Small intestine (tissue), 7 donors: ENCODE measurements at regions not wholly inside any gene's neighbourhood (a gene's known extent, or its start where the extent isn't known, plus 50 kb on each side); places are given as distances from the start of the nearest gene placed in this dataset.
A peak's percentile ranks its signal among the peaks of the same experiment; 100 is the strongest.
"Not testable (repeated sequence)": the region's sequence is repeated elsewhere in the genome, so short reads cannot be mapped to it uniquely, and the experiment has no call there.

Source experiments
- DNase-seq, 2 donors: peaks; one replicate each; pipeline versions ENCODE4 v3.0.0 to v3.0.0-alpha.2; 2013
- FAIRE-seq: peaks from 2 replicates; lab custom pipeline; 2012; peaks lifted over from hg19 to GRCh38; lab: Jason Lieb, UNC
- H3K27ac ChIP-seq, 3 donors: one replicate each; pipeline ENCODE4 v1.5.1; 2013; ENCODE audit warnings: low read length in 2 of 3, mild to moderate bottlenecking in 2 of 3, control low read depth in 1 of 3, inconsistent platforms in 1 of 3, low read depth in 1 of 3, moderate library complexity in 1 of 3
- H3K27me3 ChIP-seq, 3 donors: one replicate each; pipeline ENCODE4 v1.6.1; 2013; ENCODE audit warnings: low read length in 3 of 3, inconsistent platforms in 1 of 3; ENCODE audit not compliant: control insufficient read depth in 3 of 3, insufficient read depth in 3 of 3
- H3K36me3 ChIP-seq, 3 donors: one replicate each; pipeline ENCODE4 v1.6.1; 2013; ENCODE audit warnings: low read length in 3 of 3, inconsistent platforms in 1 of 3, low read depth in 1 of 3, mild to moderate bottlenecking in 1 of 3, moderate library complexity in 1 of 3; ENCODE audit not compliant: control insufficient read depth in 3 of 3, insufficient read depth in 2 of 3
- H3K4me1 ChIP-seq, 3 donors: one replicate each; pipeline ENCODE4 v1.6.1; 2013; ENCODE audit warnings: low read length in 2 of 3, inconsistent platforms in 1 of 3, low read depth in 1 of 3, mild to moderate bottlenecking in 1 of 3, moderate library complexity in 1 of 3; ENCODE audit not compliant: control insufficient read depth in 3 of 3, insufficient read depth in 2 of 3
- H3K4me3 ChIP-seq, 3 donors: one replicate each; pipeline ENCODE4 v1.5.1; 2013; ENCODE audit warnings: low read length in 3 of 3, control low read depth in 1 of 3, inconsistent platforms in 1 of 3, low read depth in 1 of 3, mild to moderate bottlenecking in 1 of 3, moderate library complexity in 1 of 3
- H3K9me3 ChIP-seq, 2 donors: one replicate each; pipeline ENCODE4 v1.6.1; 2013; ENCODE audit warnings: low read depth in 1 of 2, low read length in 1 of 2; ENCODE audit not compliant: control insufficient read depth in 2 of 2, insufficient read depth in 1 of 2
- whole genome bisulfite sequencing, 3 donors: extraction: QIAGEN DNeasy Blood & Tissue Kit; methylation state at CpG; one replicate each; pipeline ENCODE4 v1.1.7; 2013; 5-methylcytosine and 5-hydroxymethylcytosine counted together
- donor health status: healthy with polysubstance abuse.
- donor health status: control.
- donor health status: control.
- donor health status: Bipolar disorder and iron deficiency.
- donor health status: healthy.

DNA sequence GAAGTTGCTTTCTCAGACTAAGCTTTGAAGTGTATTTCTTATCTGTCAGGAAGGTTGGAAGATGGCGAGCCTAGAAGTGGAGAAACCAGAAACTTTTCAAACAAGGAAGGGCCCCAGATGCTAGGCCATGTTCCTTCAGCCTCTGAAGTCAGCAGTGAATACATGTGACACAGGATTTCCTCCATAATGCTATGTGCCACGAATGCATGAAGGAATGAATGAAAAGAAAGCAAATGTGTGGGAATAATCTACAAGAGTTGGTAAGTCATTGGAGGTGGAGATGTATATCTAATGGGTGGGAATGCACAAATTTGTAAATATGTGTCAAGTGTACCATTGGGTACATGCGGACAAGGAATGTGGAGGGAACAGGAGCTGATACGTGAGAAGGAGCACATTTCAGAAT, 123.2 kb upstream of the PRSS16 start:
- no peaks in the 10 kb centered on the region for H3K9me3 ChIP-seq
- FAIRE-seq (no peak), DNase-seq (no peak)
- 88 to 97% (median 90%) methylated on average over 4 of the region's 4 CpGs for WGBS, 3 donors
- H3K36me3 ChIP-seq, result peaks cover 0 to 3% (median 0%) of the 10 kb centered on the region in 3 donors
- no peak overlapping the region for H3K27ac ChIP-seq
- no peak overlapping the region for H3K4me3 ChIP-seq
- no peaks in the 10 kb centered on the region for H3K27me3 ChIP-seq
- H3K4me1 ChIP-seq, result no peaks in the 10 kb centered on the region

DNA sequence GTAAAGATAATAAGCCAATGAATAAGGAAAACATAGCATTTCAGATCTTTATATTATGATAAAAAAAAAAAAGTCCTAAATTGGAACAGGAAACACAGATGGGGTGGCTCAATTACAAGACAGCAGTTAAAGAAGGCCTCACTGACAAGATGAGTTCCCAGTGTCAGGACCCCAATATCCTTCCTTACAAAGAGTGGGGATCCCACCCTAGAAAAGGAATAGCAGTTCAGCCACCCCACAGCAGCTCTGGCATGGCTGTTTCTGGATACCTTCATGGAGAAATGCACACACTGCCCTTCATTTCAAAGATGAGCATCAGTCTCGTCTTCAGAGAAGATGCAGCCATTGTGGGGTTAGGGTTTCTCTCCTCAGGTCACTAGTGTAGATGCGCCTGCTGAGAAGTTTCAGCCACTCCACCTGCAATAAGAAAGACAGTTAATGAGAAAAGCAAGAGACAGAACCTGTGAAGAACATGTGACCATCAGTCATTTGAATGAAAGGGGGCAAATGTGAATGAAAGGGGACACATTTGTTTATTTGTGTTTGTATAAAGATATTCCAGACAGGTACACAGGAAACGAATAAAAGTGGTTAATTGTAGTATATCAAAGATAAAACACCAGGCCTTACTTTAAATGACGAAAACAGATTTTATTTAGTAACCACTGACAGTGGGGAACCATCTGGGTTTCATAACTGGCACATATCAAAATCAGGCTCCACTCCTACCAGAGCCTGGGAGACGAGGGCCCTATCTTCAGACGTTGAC, 121.3 kb upstream of the PRSS16 start:
- H3K4me1 ChIP-seq, result peaks cover 0 to 4% (median 0%) of the 10 kb centered on the region in 3 donors
- FAIRE-seq (no peak), DNase-seq (no peak)
- H3K9me3 ChIP-seq, result no peaks in the 10 kb centered on the region
- peak overlapping the region in 1 of 3 donors; percentile 49 for H3K27ac ChIP-seq
- WGBS, 3 donors, result 90 to 95% (median 95%) methylated on average over 6 of the region's 6 CpGs
- no peaks in the 10 kb centered on the region for H3K27me3 ChIP-seq
- H3K36me3 ChIP-seq, result peaks cover 0 to 3% (median 0%) of the 10 kb centered on the region in 3 donors
- H3K4me3 ChIP-seq, result no peak overlapping the region

DNA sequence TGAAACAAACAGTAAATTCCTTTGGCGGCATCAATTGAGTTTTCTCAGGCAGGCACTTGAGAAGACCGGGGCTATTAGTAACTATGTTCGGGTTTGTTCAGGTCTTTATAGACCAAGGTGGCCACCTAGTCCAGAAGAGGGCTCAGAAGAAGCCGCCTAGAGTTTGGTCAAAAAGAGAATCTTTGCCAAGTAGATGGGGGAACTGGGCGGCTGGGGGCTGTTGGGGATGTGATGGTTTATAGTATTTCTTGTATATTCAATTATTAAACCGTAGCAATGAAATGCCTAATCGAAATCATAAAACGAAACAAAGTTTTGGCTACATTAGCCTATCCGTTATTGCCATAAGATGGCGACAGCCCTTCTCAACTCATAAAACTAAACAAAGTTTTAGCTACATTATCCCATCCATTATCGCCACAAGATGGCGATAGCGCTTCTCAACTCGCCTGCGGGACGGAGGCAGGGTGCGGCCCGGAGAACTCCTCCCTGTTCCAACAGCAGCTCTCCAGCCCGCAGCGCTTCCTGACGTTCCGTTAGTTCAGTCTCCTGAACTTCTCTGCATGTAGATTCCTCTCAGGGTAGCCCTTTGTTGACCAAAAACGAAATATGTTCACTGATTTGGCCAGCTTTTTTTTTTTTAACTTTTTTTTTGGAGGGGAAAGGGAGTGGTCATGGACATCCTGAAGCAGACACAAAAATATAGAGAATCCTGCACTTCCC, 120.5 kb upstream of the PRSS16 start:
- H3K4me3 ChIP-seq, result peak overlapping the region in 2 of 3 donors; percentile 13 to 18
- peaks cover 0 to 3% (median 0%) of the 10 kb centered on the region in 3 donors for H3K36me3 ChIP-seq
- no peaks in the 10 kb centered on the region for H3K9me3 ChIP-seq
- no peaks in the 10 kb centered on the region for H3K27me3 ChIP-seq
- H3K27ac ChIP-seq, result peak overlapping the region in 1 of 3 donors; percentile 58
- H3K4me1 ChIP-seq, result peaks cover 0 to 5% (median 0%) of the 10 kb centered on the region in 3 donors
- 15 to 18% (median 18%) methylated on average over 23 of the region's 23 CpGs for WGBS, 3 donors
- FAIRE-seq, result no peak
- peak; percentile 94 to 96 for DNase-seq

DNA sequence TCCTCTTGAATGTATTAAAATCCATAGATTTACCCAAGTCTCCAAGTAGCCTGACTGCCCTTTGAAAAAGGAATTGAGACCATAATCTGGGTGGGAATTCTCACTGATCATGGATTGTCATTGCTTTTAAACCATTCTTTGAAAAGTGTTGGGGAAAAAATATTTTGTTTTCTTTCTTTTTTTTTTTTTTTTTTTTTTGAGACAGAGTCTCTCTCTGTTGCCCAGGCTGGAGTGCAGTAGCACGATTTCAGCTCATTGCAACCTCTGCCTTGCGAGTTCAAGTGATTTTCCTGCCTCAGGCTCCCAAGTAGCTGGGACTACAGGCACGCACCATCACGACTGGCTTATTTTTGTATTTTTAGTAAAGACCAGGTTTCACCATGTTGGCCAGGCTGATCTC, 119.6 kb upstream of the PRSS16 start:
- DNase-seq, H3K4me1 ChIP-seq, H3K36me3 ChIP-seq, FAIRE-seq, H3K27me3 ChIP-seq, H3K9me3 ChIP-seq, H3K27ac ChIP-seq, H3K4me3 ChIP-seq: not testable (repeated sequence)
- WGBS, 3 donors, result 86 to 89% (median 88%) methylated on average over 4 of the region's 4 CpGs

DNA sequence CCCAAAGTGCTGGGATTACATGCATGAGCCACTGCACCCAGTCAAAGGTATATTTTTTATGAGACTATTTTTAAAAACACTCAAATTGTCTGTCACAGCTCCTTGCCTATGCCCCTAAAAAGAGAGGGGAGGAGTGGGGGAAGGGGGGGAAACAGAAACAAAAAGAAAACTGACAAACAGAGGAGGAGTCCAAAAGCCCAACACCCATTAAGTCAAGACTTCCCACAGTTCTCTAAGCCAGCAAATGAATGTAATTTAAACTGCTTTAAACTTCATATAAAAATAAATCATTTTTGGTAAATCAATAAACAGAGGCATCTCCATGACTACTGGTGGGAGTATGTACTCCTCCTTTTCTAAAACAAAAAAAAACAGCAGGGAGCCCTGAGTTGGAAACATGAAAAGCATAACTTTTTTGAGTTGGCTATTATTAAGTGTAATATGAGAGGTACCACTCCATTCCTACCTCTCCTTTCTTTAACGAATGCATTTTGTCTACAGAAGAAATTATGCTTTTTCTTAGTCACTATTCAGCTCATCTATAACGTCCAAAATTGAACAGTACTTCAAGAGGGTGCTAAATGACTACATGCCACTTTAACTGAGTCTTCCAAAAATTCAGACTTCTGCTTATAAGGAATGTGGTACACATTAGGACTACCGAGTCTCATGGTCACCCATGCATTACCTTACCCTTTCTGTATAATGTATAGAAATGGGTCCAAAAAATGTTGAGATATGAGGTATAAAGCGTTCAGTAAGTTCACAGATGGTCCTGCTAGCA, 119.0 kb upstream of the PRSS16 start:
- H3K4me1 ChIP-seq, result peaks cover 0 to 5% (median 0%) of the 10 kb centered on the region in 3 donors
- WGBS, 3 donors, result 82 to 83% (median 82%) methylated on average over 4 of the region's 4 CpGs
- H3K4me3 ChIP-seq, result no peak overlapping the region
- FAIRE-seq (no peak), DNase-seq (no peak)
- no peak overlapping the region for H3K27ac ChIP-seq
- H3K36me3 ChIP-seq, result no peaks in the 10 kb centered on the region
- H3K27me3 ChIP-seq, result no peaks in the 10 kb centered on the region
- no peaks in the 10 kb centered on the region for H3K9me3 ChIP-seq

DNA sequence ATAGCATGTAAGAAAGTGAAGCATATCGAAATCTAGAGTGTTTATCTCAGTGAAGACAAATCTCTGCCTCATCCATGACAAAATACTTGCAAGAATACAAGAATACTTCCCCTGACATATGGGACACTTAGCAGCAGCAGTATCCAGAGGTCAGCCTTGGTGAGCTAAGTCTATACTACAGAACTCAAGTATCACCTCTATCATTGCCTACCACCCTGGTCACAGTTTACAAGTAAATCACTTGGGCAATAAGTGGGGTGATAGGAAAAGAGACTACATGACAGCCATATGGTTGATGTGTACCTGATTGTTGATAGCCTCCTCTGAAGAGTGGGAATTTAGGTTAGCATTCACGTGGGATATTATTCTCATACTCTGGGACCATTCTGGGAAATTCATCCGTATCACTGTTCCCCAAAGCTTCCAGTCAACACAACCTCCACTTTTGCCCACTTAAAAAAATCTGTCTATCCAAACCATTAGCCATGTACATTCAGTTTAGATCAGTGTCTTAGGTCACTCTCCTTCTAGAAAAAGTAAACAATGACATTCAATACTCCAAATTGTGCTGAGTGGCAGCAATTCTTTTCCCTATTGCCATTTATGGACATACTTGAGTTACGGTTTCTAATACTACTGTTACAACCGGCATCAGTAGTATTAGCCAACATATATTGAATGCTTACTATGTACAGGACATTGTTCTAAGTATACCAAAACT, 118.2 kb upstream of the PRSS16 start:
- FAIRE-seq (no peak), DNase-seq (no peak)
- H3K4me1 ChIP-seq, result peaks cover 0 to 5% (median 0%) of the 10 kb centered on the region in 3 donors
- no peaks in the 10 kb centered on the region for H3K27me3 ChIP-seq
- H3K36me3 ChIP-seq, result no peaks in the 10 kb centered on the region
- H3K9me3 ChIP-seq, result no peaks in the 10 kb centered on the region
- no peak overlapping the region for H3K27ac ChIP-seq
- H3K4me3 ChIP-seq, result no peak overlapping the region
- 88 to 92% (median 90%) methylated on average over 5 of the region's 5 CpGs for WGBS, 3 donors

DNA sequence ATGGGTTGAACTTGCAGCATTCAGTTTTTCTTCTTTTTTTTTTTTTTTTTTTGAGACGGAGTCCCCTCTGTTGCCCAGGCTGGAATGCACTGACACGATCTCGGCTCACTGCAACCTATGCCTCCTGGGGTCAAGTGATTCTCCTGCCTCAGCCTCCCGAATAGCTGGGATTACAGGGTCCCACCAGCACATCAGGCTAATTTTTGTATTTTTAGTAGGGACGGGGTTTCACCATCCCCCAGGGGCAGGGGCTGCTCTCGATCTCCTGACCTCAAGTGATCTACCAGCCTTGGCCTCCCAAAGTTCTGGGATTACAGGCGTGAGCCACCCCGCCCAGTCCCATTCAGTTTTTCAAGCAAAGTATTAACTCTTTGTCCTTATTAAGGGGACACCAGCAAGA, 117.6 kb upstream of the PRSS16 start:
- no peaks in the 10 kb centered on the region for H3K36me3 ChIP-seq
- no peak overlapping the region for H3K4me3 ChIP-seq
- H3K27ac ChIP-seq, result no peak overlapping the region
- DNase-seq (no peak), FAIRE-seq (no peak)
- peaks cover 0 to 5% (median 0%) of the 10 kb centered on the region in 3 donors for H3K4me1 ChIP-seq
- no peaks in the 10 kb centered on the region for H3K9me3 ChIP-seq
- H3K27me3 ChIP-seq, result no peaks in the 10 kb centered on the region
- 86 to 88% (median 86%) methylated on average over 7 to 8 of the region's 8 CpGs for WGBS, 3 donors
